ENCODE measurements at regions not wholly inside any gene's neighbourhood (a gene's known extent, or its start where the extent isn't known, plus 50 kb on each side); places are given as distances from the start of the nearest gene placed in this dataset.
"Not testable (repeated sequence)": the region's sequence is repeated elsewhere in the genome, so short reads cannot be mapped to it uniquely, and the experiment has no call there.

GRCh38 chr5:92216852-92217251 is 833.7 kb upstream of the ARRDC3 start:
- DNase-seq (ENCODE audit: low read depth): not testable (repeated sequence)

- DNase-seq (ENCODE audit: low read depth): no peak
Measured at GRCh38 chr5:92215116-92215515, 832.0 kb upstream of the ARRDC3 start.

DNA sequence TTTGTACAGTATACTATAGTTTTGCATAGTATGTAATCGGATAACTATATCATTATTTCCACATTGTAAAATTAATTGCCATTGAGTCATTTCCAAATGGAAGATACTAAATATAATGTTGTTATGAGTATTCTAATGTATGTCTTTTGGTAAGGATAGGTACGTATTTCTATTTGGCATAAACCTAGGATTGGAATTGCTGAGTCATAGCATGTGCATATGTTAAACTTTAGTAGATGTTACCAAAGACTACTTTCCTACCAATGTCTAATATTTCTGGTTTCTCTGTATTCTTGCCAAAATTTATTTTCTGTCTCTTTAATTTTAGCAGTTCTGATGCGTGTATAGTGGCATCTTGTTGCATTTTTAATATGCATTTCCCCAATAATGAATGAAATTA is 825.1 kb upstream of the ARRDC3 start:
- DNase-seq (ENCODE audit: low read depth): no peak

- no peak for DNase-seq (ENCODE audit: low read depth)
Measured at GRCh38 chr5:92207151-92207550, 824.0 kb upstream of the ARRDC3 start.

GRCh38 chr5:92206681-92207080 is 823.6 kb upstream of the ARRDC3 start:
- DNase-seq (ENCODE audit: low read depth): no peak

DNA sequence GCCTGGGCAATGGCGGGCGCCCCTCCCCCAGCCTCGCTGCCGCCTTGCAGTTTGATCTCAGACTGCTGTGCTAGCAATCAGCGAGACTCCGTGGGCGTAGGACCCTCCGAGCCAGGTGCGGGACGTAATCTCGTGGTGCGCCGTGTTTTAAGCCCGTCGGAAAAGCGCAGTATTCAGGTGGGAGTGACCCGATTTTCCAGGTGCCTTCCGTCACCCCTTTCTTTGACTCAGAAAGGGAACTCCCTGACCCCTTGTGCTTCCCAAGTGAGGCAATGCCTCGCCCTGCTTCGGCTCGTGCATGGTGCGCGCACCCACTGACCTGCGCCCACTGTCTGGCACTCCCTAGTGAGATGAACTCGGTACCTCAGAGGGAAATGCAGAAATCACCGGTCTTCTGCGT is 815.9 kb upstream of the ARRDC3 start:
- not testable (repeated sequence) for DNase-seq (ENCODE audit: low read depth)

DNA sequence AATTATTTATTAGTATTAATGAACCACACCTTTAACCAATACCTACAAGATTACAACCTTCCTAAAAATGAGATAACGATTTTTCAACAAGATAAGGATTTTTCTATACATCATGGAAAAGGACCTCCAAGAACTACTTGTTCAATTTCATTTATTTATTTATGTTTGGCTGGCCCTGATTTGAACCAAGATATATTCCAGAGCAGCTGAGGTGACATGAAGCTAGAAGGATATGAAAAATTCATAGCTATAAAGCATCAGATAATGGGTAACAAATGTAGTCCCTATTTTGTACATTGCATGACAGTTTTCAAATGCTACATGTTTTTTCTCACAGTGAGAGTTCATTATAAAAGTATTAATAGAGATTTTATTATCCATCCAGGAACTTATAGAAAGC is 798.5 kb upstream of the ARRDC3 start:
- DNase-seq (ENCODE audit: low read depth): no peak

GRCh38 chr5:92180391-92180790 is 797.3 kb upstream of the ARRDC3 start:
- DNase-seq (ENCODE audit: low read depth): no peak

- DNase-seq (ENCODE audit: low read depth): no peak
Measured at GRCh38 chr5:92179651-92180050, 796.5 kb upstream of the ARRDC3 start.

GRCh38 chr5:92177926-92178487 is 794.9 kb upstream of the ARRDC3 start:
- no peak for DNase-seq (ENCODE audit: low read depth)

- DNase-seq (ENCODE audit: low read depth): no peak
Measured at GRCh38 chr5:92163906-92164305, 780.8 kb upstream of the ARRDC3 start.

DNA sequence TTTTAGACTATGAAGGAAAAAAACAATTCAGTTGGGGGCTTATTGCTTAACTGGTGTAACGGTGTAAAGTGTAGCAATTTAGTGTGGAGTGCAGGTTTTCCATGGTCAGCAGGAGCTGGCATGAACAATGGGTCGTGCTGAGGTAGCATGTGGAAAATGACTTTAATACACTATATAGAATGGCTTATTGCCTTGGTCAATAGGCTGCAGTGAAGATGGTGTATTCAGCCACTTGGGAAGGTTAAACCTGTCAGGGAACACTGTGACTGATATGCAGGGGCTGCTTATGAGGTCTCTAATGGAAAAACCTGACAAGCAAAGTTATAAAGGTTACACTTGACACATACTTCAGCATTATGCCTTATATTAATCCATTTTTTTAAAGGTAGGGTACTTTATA is 764.7 kb upstream of the ARRDC3 start:
- DNase-seq (ENCODE audit: low read depth): no peak

DNA sequence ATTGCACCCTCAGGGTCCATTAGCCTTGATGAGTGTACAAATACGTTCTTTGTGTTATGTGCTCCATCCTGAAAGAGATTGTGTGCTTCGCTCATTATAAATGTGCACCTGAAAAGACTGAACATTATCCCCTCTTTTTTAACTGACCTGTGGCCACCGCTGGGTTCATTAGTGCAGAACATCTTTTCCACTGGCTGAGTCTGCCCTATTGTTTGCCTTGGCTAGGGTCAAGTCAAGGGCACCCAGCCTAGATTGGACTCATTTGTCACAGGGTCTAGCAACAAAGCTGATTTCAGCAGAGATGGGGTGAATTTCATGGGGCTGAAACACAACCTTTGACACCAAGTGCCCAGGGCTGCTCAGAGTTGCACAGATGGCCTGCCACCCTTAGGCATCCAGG is 764.1 kb upstream of the ARRDC3 start:
- DNase-seq (ENCODE audit: low read depth): no peak

GRCh38 chr5:92145852-92146251 is 762.7 kb upstream of the ARRDC3 start:
- DNase-seq (ENCODE audit: low read depth): no peak

GRCh38 chr5:92144824-92145223 is 761.7 kb upstream of the ARRDC3 start:
- no peak for DNase-seq (ENCODE audit: low read depth)

DNA sequence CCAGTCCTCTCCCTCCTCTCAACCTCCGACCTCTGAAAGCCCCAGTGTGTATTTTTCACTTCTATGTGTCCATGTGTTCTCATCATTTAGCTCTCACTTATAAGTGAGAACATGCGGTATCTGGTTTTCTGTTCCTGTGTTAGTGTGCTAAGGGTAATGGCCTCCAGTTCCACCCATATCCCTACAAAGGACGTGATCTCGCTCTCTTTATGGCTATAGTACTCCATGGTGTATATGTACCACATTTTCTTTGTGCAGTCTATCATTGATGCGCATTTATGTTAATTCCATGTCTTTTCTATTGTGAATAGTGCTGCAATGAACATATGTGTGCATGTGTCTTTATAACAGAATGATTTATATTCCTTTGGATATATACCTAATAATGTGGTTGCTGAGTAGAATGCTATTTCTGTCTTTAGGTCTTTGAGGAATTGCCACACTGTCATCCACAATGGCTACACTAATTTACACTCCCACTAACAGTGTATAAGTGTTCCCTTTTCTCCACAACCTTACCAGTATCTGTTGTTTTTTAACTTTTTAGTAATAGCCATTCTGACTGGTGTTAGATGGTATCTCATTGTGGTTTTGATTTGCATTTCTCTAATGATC is 749.3 kb upstream of the ARRDC3 start:
- DNase-seq (ENCODE audit: low read depth): not testable (repeated sequence)

DNA sequence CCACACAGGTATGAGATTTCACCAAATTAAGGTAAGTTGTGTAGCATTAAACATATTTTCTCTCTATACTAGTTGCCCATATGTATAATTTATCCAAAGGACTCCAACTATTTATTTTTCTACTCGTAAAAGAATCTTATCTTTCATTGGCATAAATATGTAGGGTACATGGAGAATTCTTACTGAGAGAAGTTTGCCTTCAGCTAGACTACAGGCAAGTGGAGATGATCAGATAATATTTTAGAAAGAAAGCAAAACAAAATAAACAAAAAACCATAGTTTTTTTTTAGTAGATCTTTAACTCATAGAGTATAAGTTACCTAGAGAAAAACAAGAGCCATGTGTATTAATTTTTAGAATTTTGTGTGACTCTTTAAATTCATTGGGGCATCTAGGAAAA is 743.1 kb upstream of the ARRDC3 start:
- no peak for DNase-seq (ENCODE audit: low read depth)

DNA sequence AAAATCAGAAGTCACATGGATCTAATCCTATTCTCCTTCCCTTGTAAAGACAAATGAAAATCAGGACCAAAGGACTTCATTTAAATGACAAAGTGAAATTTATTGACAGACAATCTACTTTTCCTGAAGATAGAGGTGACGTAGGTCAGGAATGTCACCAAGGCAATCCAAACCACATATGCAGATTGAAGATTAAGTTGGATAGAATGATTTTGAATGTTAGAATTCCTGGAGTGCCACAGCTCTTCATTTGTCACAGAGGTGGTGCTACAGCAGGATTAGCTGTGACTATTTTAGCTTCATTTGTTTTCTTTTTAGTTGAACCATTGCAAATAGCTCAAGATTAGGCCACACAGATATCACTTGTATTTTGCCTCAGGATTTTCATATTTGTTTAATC is 736.0 kb upstream of the ARRDC3 start:
- no peak for DNase-seq (ENCODE audit: low read depth)

DNA sequence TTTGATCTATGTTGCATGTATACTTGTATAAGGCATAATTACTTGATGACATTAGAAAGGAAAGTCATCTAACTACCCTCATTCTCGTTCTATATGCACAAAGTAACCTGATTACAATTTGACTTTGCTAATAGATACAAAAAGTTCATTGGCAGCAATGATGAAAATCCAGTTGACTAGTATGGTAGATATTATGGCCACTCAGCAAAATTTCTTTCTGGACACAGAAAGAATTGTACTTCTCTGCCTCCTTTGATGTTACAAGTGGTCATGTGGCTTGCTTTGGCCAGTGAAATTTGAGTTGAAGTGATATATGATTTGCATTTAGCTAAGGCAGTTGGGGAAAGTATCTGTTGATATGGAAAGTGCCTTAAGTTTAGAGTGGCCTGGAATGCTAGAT is 723.7 kb upstream of the ARRDC3 start:
- DNase-seq (ENCODE audit: low read depth): no peak

- DNase-seq (ENCODE audit: low read depth): no peak
Measured at GRCh38 chr5:92104126-92104525, 721.0 kb upstream of the ARRDC3 start.

DNA sequence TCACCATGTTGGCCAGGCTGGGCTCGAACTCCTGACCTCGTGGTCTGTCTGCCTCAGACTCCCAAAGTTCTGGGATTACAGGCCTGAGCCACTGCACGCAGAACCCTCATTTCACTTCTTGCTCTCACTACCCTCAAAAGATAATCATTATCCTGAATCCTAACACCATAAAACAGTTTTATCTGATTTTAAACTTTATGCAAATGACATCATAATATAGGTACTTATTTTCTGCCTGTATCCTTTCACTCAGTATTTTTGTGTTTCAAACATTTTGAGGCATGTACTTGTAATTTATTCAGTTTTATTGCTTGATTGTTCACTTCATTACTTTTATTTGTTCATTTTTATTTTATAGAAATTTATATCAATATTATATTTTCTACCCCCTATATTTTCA is 719.2 kb upstream of the ARRDC3 start:
- DNase-seq (ENCODE audit: low read depth): no peak

DNA sequence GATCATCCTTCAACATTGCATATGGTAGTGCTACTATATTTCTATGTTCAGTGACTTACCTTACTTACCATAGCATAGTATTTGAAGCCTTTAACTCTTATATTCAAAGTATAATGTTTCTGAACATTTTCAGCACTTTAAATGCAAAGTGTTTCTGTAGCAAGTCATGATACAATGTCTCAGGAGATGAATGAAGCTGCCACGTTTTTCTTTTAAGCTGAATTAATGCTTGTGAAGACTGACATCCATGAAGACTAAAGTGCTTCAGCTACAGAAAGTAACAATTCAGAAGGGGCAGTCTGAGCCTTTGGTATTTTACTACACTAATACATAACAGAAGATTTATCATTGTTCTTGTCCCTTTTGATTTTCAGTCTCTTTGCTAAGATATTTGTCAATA is 709.1 kb upstream of the ARRDC3 start:
- no peak for DNase-seq (ENCODE audit: low read depth)

GRCh38 chr5:92086059-92086811 is 703.1 kb upstream of the ARRDC3 start:
- no peak for DNase-seq (ENCODE audit: low read depth)

Data from HT1080 (cell line).